Activated T-helper 2 cell treated with anti-CD3 and anti-CD28 coated beads, Interferon-gamma antibody, Interleukin-2, Interleukin-4, amounts not matched to agents 10 μg/mL and 5 μg/mL and 100 μg/mL, durations not matched to agents 14 hours and 24 hours and 36 hours (primary cell): ENCODE measurements at regions not wholly inside any gene's neighbourhood (a gene's known extent, or its start where the extent isn't known, plus 50 kb on each side); places are given as distances from the start of the nearest gene placed in this dataset.

Experiments
- DNase-seq: peaks from one replicate; pipeline ENCODE4 v3.0.0; 2021; ENCODE audit warnings: low spot score
- H3K27ac Mint-ChIP-seq: one replicate; pipeline ENCODE4 v1.8.0; 2021; ENCODE audit warnings: mixed read lengths
- H3K27me3 Mint-ChIP-seq: one replicate; pipeline ENCODE4 v1.8.0; 2021; ENCODE audit warnings: low read depth, mixed read lengths
- H3K36me3 Mint-ChIP-seq: one replicate; pipeline ENCODE4 v1.8.0; 2021; ENCODE audit warnings: low read depth, mixed read lengths
- H3K4me1 Mint-ChIP-seq: one replicate; pipeline ENCODE4 v1.8.0; 2021; ENCODE audit warnings: low read depth, mixed read lengths
- H3K4me3 Mint-ChIP-seq: one replicate; pipeline ENCODE4 v1.8.0; 2021; ENCODE audit warnings: low read depth, mild to moderate bottlenecking, moderate library complexity, mixed read lengths
- H3K9me3 Mint-ChIP-seq: one replicate; pipeline ENCODE4 v1.8.0; 2021; ENCODE audit warnings: mixed read lengths
- intact Hi-C: fragments of 100-400 bp; cut with micrococcal nuclease; formaldehyde crosslinking; loops from one replicate; pipeline ENCODE4 v1.15.1; 2023

DNA sequence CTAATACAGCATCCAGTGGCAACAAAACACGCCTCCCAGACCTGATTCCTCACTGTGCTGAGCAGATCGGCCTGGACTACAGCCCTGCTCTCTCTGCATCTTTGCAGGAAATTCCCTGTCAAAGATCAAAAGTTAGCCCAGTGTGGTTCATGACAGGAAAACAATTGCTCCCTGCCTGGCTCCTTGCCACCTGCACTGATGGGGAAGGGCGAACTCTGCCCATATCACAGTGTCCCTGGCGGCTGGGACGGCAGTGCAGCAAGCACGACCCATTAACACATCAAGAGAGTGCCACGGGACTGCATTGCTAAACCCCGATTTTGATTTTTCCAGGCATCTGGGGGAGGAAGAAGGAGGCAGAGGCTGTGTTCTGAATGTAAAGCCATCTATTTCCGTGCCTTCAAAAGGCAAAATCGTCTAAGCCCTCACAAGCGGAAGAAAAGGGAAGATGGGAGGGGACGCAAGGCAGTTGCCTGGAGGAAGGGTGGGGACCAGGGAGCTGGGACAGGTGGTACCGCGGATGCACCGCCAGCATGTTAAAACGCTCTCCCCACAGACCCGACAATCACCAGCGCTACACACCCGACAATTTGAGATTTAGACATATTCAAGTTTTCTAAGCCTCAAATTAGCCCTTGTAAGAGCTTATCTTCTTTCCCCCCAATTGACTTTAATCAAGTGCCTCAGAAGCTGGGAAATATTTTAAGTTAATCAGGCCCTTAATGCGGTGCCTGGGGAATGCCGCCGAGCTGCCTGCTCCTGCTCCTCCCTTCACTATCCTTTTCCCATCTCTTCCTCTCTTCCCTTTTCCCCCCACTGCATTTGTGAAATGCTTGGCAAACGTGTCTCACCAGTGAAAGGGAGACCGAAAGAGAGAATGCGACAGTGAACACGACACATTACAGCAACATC, 238.8 kb upstream of the CDH5 start:
- intact Hi-C loops, result no loop called here
- no peaks in the 10 kb centered on the region for H3K9me3 Mint-ChIP-seq
- no peaks in the 10 kb centered on the region for H3K36me3 Mint-ChIP-seq
- no peak overlapping the region for H3K27ac Mint-ChIP-seq
- H3K4me3 Mint-ChIP-seq, result no peak overlapping the region
- peaks cover 28% of the 10 kb centered on the region for H3K27me3 Mint-ChIP-seq
- DNase-seq, result no peak
- no peaks in the 10 kb centered on the region for H3K4me1 Mint-ChIP-seq

DNA sequence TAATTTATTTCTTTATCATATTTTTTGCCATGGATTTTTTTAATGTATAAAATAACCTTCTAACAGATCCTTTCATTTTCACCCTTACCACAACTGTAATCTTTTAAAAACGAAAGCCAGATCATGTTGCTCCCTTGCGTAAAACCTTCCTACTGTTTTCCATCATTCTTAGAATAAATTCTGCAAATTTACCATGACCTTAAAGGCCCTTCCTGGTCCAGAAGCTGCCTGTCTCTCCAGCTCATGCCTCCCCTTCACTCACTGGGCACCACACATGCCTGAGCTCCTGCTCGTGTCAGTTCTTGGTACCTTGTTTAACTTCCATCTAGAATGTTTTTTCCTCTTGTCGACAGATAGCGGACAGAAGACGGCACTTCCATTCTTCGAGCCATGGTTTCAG, 245.0 kb upstream of the CDH5 start:
- no peak overlapping the region for H3K27ac Mint-ChIP-seq
- no peaks in the 10 kb centered on the region for H3K9me3 Mint-ChIP-seq
- H3K4me1 Mint-ChIP-seq, result no peaks in the 10 kb centered on the region
- DNase-seq, result no peak
- H3K4me3 Mint-ChIP-seq, result no peak overlapping the region
- H3K27me3 Mint-ChIP-seq, result peaks cover 2% of the 10 kb centered on the region
- intact Hi-C loops, result no loop called here
- H3K36me3 Mint-ChIP-seq, result no peaks in the 10 kb centered on the region

DNA sequence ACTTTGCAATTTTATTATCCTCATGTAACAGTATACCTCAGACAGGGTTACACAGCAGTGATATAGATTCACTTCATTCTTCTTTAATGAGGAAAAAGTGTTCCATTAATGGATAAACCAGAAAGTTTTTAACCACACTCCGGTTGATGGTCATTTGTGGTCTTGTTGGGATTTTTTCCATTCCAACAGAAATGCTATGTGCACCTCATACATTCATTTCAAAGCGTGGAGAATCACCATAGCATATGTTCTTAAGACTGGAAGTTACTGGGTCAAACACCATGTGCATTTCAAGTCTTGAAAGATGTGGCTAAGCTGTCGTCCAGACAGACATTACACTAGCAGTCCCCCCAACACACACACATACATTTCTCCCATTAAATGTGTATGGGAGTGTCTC, 245.8 kb upstream of the CDH5 start:
- Mint-ChIP-seq H3K9me3 (no peaks in the 10 kb centered on the region), H3K27ac (no peak overlapping the region), H3K4me3 (no peak overlapping the region), H3K27me3 (peaks cover 2% of the 10 kb centered on the region), H3K4me1 (no peaks in the 10 kb centered on the region), H3K36me3 (no peaks in the 10 kb centered on the region)
- DNase-seq, result no peak
- intact Hi-C loops, result no loop called here

DNA sequence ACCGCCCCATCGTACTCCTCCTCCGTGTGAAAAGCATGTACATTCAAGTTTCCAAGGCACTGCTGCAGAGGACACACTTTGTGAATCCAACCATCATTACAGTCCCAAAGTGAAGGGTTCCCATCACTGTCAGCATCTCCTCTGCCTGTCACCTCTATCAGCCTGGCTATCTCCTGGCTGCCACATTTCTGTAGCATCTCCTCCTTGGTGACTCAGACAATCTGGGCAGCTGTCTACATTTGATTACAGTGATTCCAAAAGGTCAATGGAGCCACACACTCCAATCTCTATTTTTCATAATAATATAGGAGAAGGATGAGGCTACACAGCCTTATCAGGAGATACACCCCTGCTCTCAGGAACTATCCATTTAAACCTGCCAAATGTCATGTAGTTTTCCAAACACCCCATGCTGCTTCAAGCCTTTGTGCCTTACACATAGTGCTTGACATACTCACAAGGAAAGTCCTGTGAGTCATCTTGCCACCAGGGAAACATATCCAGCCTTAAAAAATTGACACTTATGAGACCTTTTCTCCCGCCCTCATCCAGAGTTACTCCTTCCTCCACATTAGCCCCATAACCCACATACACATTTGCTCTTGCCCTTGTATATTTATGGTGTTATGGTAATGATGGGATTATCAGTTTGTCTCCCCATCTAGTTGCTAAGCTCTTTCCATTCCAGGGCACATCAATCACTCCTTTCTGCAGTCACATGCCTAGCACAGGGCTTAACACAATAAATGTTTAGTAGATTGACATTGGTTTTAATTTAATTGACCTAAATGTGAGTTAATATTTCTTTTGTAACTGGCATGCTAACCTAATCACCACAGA, 250.1 kb upstream of the CDH5 start:
- H3K27me3 Mint-ChIP-seq, result no peaks in the 10 kb centered on the region
- no peak overlapping the region for H3K4me3 Mint-ChIP-seq
- H3K4me1 Mint-ChIP-seq, result no peaks in the 10 kb centered on the region
- DNase-seq, result no peak
- no peaks in the 10 kb centered on the region for H3K9me3 Mint-ChIP-seq
- no peaks in the 10 kb centered on the region for H3K36me3 Mint-ChIP-seq
- intact Hi-C loops, result no loop called here
- no peak overlapping the region for H3K27ac Mint-ChIP-seq

DNA sequence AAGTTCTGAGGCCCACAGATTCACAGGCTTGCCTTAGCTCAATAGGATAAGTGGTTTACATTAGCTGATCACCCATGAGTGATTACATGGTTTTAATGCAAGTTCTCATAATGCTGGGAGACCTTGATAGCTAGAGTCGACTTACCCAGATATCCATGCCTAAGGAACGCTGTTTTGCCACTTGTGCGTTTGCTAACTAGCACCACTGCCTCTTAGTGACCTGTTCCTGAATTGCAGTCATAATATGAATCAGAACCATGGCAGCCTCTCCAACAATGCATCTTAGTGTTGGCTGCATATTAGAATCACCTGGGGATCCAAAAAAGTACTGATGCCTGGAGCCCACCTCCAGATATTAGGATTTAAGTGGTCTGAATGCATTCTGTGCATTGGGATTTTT, 251.1 kb upstream of the CDH5 start:
- no peak for DNase-seq
- Mint-ChIP-seq H3K27me3 (no peaks in the 10 kb centered on the region), H3K4me1 (no peaks in the 10 kb centered on the region), H3K9me3 (no peaks in the 10 kb centered on the region), H3K36me3 (no peaks in the 10 kb centered on the region), H3K4me3 (no peak overlapping the region), H3K27ac (no peak overlapping the region)
- intact Hi-C loops, result no loop called here

DNA sequence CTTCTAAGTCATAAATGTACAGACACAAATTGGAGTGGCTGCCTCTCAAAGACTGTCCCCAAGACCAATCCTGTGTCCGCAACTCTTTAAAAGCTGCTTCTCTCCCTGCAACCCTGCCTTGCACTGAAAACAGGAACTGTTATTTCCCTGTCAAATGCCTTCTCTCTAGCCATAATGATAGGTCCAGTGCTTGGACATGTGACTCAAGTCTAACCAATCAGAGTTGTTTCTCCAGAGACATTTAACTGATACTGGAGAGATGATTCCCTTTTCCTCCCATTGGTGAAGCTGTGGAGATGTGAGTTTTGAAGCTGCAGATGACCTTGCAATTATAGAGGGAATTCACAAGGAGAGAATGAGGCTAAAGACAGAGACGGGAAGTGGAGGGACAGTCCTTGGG, 253.3 kb upstream of the CDH5 start:
- no peak overlapping the region for H3K27ac Mint-ChIP-seq
- no peaks in the 10 kb centered on the region for H3K27me3 Mint-ChIP-seq
- H3K9me3 Mint-ChIP-seq, result no peaks in the 10 kb centered on the region
- H3K4me1 Mint-ChIP-seq, result no peaks in the 10 kb centered on the region
- H3K4me3 Mint-ChIP-seq, result no peak overlapping the region
- intact Hi-C loops, result no loop called here
- H3K36me3 Mint-ChIP-seq, result no peaks in the 10 kb centered on the region
- no peak for DNase-seq

DNA sequence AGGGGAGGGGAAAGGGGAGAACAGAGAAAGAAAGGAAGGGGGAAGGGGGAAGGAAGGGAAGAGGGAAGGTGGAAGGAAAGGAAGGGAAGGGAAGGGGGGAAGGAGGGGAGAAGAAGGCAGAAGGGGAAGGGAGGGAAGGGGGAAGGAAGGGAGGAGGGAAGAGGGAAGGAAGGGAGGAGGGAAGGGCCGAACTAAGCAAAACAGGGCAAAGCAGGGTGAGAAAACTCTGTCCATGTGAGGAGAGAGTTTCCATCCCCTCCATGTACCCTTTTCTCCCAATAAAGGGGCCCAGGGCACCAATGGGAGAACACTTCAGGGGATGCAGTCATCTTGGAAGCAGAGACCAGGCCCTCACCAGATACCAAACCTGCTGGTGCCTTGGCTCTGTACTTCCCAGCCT, 256.8 kb upstream of the CDH5 start:
- intact Hi-C loops, result no loop called here
- Mint-ChIP-seq H3K36me3 (no peaks in the 10 kb centered on the region), H3K4me1 (no peaks in the 10 kb centered on the region), H3K27me3 (no peaks in the 10 kb centered on the region), H3K4me3 (no peak overlapping the region), H3K9me3 (no peaks in the 10 kb centered on the region), H3K27ac (no peak overlapping the region)
- no peak for DNase-seq

DNA sequence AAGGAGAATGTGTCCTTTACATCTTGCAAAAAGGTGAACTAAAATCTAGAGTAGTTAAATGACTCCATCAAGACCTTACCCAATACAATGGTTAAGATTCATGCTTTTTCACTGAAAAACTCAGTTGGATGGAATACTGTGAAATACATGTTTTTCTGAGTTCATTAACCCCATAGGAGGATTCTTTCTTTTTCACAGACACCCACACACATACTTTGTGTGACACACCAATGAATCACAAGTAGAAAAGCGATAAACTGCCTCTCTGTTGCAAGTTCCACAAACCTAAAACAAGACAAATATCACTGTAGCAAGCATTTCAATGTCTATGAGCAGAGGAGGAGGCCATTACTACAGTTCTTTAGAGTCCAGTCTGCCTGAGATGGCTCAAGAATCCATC, 258.8 kb upstream of the CDH5 start:
- H3K4me1 Mint-ChIP-seq, result no peaks in the 10 kb centered on the region

DNA sequence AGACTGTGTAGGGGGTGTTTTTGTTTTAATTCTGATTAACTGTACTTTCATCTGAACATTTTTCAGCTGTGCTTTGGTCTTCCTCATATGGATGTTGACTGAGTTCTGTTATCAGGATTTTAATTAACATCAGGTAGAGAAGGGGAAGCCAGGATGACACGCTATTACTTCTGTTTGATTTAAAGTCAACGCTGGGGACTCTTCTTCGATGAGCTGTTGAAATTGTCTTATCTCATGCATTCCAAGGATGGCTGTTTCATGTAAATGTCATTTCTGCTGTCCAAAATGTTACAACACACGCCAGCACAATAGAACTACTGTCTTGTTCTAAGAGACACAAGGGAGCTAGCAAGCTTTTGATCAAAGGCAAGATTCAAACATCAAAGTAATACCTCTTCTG, 263.3 kb upstream of the CDH5 start:
- Mint-ChIP-seq H3K27me3 (no peaks in the 10 kb centered on the region), H3K36me3 (no peaks in the 10 kb centered on the region), H3K9me3 (no peaks in the 10 kb centered on the region), H3K27ac (no peak overlapping the region), H3K4me3 (no peak overlapping the region), H3K4me1 (no peaks in the 10 kb centered on the region)
- DNase-seq, result no peak
- intact Hi-C loops, result no loop called here

More for the DNA sequence above, 258.8 kb upstream of the CDH5 start:
- no peak for DNase-seq
- intact Hi-C loops, result no loop called here
- H3K4me3 Mint-ChIP-seq, result no peak overlapping the region
- no peak overlapping the region for H3K27ac Mint-ChIP-seq
- no peaks in the 10 kb centered on the region for H3K9me3 Mint-ChIP-seq
- no peaks in the 10 kb centered on the region for H3K27me3 Mint-ChIP-seq
- no peaks in the 10 kb centered on the region for H3K36me3 Mint-ChIP-seq

DNA sequence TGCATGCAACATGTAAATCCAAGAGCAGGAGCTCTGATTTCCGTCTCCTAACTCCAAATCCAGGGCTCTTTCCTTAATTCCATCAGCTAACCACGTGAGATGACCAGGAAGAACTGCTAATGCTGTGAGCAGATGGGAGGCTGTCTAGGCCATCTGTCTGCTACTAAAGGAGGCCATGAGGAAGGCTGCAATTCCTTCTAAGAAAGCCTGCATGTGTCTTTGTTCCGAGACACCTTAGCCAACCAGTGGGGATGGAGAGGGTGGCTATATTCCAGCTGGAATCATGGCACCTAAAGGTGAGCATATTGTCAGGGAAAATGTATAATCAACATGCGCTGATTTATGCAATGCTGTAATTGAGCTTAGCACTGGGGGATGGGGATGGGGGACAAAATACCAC, 267.2 kb upstream of the CDH5 start:
- no peaks in the 10 kb centered on the region for H3K36me3 Mint-ChIP-seq
- H3K27me3 Mint-ChIP-seq, result no peaks in the 10 kb centered on the region
- DNase-seq, result no peak
- H3K4me3 Mint-ChIP-seq, result no peak overlapping the region
- no peaks in the 10 kb centered on the region for H3K9me3 Mint-ChIP-seq
- intact Hi-C loops, result no loop called here
- H3K27ac Mint-ChIP-seq, result no peak overlapping the region
- H3K4me1 Mint-ChIP-seq, result no peaks in the 10 kb centered on the region

DNA sequence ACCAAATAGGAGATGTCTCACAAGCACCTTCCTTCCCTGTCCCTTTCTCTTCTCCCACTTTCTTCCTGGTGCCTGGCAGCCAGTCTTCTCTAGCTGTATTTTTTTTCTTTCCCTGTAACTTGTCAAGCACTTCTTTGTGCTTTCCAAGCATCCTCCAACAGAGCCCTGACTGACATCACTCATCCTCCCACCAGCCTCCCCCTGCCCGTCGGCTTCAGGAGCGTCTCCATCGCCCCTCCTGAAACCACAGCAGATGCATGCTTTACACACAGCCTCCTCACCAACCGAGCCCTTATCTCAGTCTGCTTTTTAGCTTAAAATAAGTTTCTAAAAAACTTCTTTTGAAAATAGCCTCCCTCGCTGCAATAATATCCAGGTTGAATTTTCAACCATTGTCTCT, 268.7 kb upstream of the CDH5 start:
- intact Hi-C loops, result no loop called here
- Mint-ChIP-seq H3K27me3 (no peaks in the 10 kb centered on the region), H3K9me3 (no peaks in the 10 kb centered on the region), H3K36me3 (no peaks in the 10 kb centered on the region), H3K4me1 (no peaks in the 10 kb centered on the region), H3K4me3 (no peak overlapping the region), H3K27ac (no peak overlapping the region)
- no peak for DNase-seq

DNA sequence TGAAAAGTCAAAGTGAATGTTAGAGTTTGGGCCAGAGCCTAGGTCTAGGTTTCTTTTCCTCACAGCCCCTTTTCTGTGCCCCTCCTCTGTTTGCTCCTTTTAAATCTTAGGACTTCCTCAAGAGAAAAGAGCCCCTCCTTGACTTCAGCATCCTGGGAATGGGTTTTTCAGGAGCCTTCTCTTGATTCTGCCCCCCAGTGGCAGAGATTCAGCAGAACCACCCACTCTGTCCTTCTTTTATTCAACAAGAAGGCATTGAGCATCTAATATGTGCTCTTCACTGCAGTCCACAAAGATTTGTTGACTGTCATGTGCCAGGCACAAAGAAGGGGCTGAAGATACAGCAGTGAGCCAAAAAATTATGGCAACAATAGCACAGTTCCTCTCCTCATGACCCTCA, 270.8 kb upstream of the CDH5 start:
- DNase-seq, result no peak
- intact Hi-C loops, result no loop called here
- no peaks in the 10 kb centered on the region for H3K36me3 Mint-ChIP-seq
- H3K4me3 Mint-ChIP-seq, result no peak overlapping the region
- no peaks in the 10 kb centered on the region for H3K27me3 Mint-ChIP-seq
- no peak overlapping the region for H3K27ac Mint-ChIP-seq
- H3K9me3 Mint-ChIP-seq, result no peaks in the 10 kb centered on the region
- H3K4me1 Mint-ChIP-seq, result no peaks in the 10 kb centered on the region

DNA sequence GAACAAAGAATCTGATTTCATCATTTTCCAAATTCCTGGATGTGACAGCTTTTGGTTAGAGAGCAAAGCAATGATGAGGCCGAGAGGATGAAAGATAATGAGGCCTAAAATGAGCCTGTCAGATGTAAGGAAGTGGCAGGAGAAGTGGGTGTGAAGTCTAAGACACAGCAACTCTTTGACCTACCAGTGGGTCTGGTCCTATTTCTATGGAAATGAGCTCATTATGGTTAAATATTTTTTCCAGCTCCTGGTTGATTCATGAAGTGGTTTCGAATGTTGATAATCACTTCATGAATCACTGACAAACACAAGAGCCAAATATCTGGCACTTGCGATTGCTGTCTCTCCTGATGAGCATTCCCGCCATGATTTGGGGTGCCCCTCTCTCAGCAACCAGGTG, 273.3 kb upstream of the CDH5 start:
- H3K4me3 Mint-ChIP-seq, result no peak overlapping the region
- DNase-seq, result no peak
- H3K27me3 Mint-ChIP-seq, result no peaks in the 10 kb centered on the region
- no peaks in the 10 kb centered on the region for H3K4me1 Mint-ChIP-seq
- H3K9me3 Mint-ChIP-seq, result no peaks in the 10 kb centered on the region
- H3K27ac Mint-ChIP-seq, result no peak overlapping the region
- H3K36me3 Mint-ChIP-seq, result no peaks in the 10 kb centered on the region
- intact Hi-C loops, result no loop called here
